Gastroesophageal sphincter (tissue), 4 donors: ENCODE measurements at regions not wholly inside any gene's neighbourhood (a gene's known extent, or its start where the extent isn't known, plus 50 kb on each side); places are given as distances from the start of the nearest gene placed in this dataset.

Experiments
- ATAC-seq: fragments of 150-250 bp; one replicate; pipeline ENCODE4 v1.9.1; 2016; ENCODE audit warnings: mild to moderate bottlenecking, moderate library complexity
- H3K27ac ChIP-seq, 4 donors: fragments of 200-600 bp; sonication (generic) in 3 of 4; 1 replicate in 3 of 4; 2 replicates in 1 of 4; pipeline ENCODE4 v1.5.1; 2016 to 2019
- H3K27me3 ChIP-seq: fragments of 200-600 bp; sonication (generic); one replicate; pipeline ENCODE4 v1.5.1; 2019
- H3K36me3 ChIP-seq, 2 donors: fragments of 200-600 bp; sonication (generic); one replicate each; pipeline ENCODE4 v1.5.1; 2019; ENCODE audit warnings: control low read depth in 1 of 2
- H3K4me1 ChIP-seq, 3 donors: fragments of 200-600 bp; sonication (generic); 1 replicate in 2 of 3; 2 replicates in 1 of 3; pipeline ENCODE4 v1.5.1; 2016 to 2019; ENCODE audit warnings: control low read depth in 2 of 3
- H3K4me3 ChIP-seq, 2 donors: fragments of 200-600 bp; sonication (generic); one replicate each; pipeline ENCODE4 v1.5.1; 2019; ENCODE audit warnings: mild to moderate bottlenecking in 1 of 2, moderate library complexity in 1 of 2
- H3K9me3 ChIP-seq, 3 donors: fragments of 200-600 bp; sonication (generic); one replicate each; pipeline ENCODE4 v1.5.1; 2017 to 2019; ENCODE audit warnings: control low read depth in 2 of 3
- EP300 ChIP-seq: sonication (generic); formaldehyde crosslinking; IDR thresholded peaks from one replicate; pipeline ENCODE4 v1.6.1; 2017; ENCODE audit warnings: antibody characterized with exemption, mild to moderate bottlenecking
- POLR2A ChIP-seq, 2 donors: fragments of 450-650 bp; IDR thresholded peaks; one replicate each; pipeline ENCODE4 v1.6.1; 2017; ENCODE audit warnings: antibody characterized with exemption in 2 of 2, mild to moderate bottlenecking in 2 of 2, moderate library complexity in 1 of 2
- POLR2AphosphoS5 ChIP-seq: sonication (generic); formaldehyde crosslinking; IDR thresholded peaks from one replicate; pipeline ENCODE4 v1.6.1; 2017; ENCODE audit warnings: antibody characterized with exemption
- WGBS, 2 donors: methylation state at CpG; one replicate each; pipeline ENCODE4 v1.1.5; 2018; ENCODE audit warnings: low coverage in 1 of 2; 5-methylcytosine and 5-hydroxymethylcytosine counted together
- TF ChIP-seq, protein P1 (sequence below), 4 experiments: fragments of 200-600 bp in 2 of 4; fragments of 450-650 bp in 2 of 4; sonication (generic) in 1 of 4; IDR thresholded peaks; one replicate each; pipeline ENCODE4 v1.5.1; 2017 to 2019; ENCODE audit warnings: antibody characterized with exemption in 4 of 4, mild to moderate bottlenecking in 2 of 4, moderate library complexity in 2 of 4

GRCh38 chr14:84399296-84399910 is 1130.5 kb upstream of the FLRT2 start:
- Histone ChIP-seq H3K4me1 (no peaks in the 10 kb centered on the region), H3K27me3 (no peaks in the 10 kb centered on the region), H3K27ac (no peak overlapping the region), H3K36me3 (no peaks in the 10 kb centered on the region), H3K9me3 (no peaks in the 10 kb centered on the region), H3K4me3 (no peak overlapping the region)
- TF ChIP-seq EP300 (no peak), POLR2A (IDR thresholded peaks at IDR 0.05) (no peak), POLR2AphosphoS5 (no peak)
- TF ChIP-seq, protein P1, sequence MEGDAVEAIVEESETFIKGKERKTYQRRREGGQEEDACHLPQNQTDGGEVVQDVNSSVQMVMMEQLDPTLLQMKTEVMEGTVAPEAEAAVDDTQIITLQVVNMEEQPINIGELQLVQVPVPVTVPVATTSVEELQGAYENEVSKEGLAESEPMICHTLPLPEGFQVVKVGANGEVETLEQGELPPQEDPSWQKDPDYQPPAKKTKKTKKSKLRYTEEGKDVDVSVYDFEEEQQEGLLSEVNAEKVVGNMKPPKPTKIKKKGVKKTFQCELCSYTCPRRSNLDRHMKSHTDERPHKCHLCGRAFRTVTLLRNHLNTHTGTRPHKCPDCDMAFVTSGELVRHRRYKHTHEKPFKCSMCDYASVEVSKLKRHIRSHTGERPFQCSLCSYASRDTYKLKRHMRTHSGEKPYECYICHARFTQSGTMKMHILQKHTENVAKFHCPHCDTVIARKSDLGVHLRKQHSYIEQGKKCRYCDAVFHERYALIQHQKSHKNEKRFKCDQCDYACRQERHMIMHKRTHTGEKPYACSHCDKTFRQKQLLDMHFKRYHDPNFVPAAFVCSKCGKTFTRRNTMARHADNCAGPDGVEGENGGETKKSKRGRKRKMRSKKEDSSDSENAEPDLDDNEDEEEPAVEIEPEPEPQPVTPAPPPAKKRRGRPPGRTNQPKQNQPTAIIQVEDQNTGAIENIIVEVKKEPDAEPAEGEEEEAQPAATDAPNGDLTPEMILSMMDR (IDR thresholded peaks at IDR 0.05) = no peak
- WGBS, 2 donors = no CpG with 5 or more reads among the region's 62 CpGs
- ATAC-seq = no peak

DNA sequence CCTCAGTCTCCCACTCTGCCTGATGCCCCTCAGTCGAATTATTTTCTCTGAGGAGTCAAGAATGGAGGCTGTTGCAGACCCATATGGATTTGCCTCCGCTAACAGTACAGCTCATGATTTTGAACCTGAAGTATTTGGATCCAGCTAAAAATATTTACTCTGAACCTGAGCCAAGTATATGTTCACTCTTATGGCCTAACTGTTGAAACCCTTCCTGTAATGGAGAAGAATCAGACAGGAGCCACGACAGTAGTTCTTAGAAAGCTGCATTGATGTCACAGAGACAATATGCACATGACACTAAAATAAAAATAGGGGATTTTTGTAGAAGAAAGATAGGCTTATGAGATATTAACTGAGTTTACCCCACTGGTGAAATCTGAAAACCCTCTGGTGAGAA is 1128.3 kb upstream of the FLRT2 start:
- WGBS, 2 donors = 69 to 74% methylated on average over 2 to 3 of the region's 3 CpGs
- no peak for TF ChIP-seq EP300
- TF ChIP-seq, protein P1 (IDR thresholded peaks at IDR 0.05) = no peak
- no peak for TF ChIP-seq POLR2AphosphoS5
- no peak for TF ChIP-seq POLR2A (IDR thresholded peaks at IDR 0.05)
- Histone ChIP-seq H3K4me1 (no peaks in the 10 kb centered on the region), H3K4me3 (no peak overlapping the region), H3K36me3 (no peaks in the 10 kb centered on the region), H3K9me3 (no peaks in the 10 kb centered on the region), H3K27me3 (no peaks in the 10 kb centered on the region), H3K27ac (no peak overlapping the region)
- no peak for ATAC-seq

DNA sequence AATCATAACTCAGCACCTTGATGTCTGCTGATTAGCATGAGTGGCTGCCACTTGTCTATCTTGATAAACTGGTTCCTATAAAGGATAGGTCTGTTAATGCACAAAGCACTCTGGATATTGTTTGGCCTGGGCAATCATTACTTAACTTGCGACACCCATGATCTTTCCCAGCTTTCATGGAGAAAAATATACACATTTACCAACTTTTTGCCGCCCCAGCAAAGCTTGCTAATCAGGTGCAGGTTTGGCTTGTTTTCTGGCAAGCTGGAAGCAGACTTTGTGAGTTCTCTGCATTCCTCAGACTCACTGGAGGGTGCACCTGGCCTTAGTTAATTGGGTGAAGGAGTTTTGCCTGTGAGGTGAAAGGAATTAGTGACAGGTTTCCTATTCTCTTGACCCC is 1126.4 kb upstream of the FLRT2 start:
- Histone ChIP-seq H3K27ac (no peak overlapping the region), H3K36me3 (no peaks in the 10 kb centered on the region)
- 96 to 100% methylated on average over 1 to 2 of the region's 2 CpGs for WGBS, 2 donors

DNA sequence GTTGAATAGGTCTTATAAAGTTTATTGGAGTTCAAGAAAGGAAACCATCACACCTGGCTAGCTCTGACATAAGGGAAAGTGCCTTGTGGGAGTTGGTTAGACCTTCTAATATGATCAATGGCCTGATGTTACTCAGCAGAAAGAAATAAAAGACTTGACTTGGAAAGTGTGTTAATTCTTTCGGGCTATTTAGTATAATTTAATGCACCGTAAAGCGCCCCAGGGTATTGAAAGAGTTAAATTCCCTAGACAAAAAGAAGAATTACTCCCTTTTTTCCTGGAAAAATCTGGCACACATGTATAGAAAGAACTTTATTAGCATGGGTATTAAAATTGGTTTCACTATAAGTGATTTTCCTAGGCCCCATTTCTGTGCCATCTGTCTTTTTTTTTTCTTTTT is 1125.7 kb upstream of the FLRT2 start:
- Histone ChIP-seq H3K4me1 (no peaks in the 10 kb centered on the region), H3K4me3 (no peak overlapping the region), H3K27ac (no peak overlapping the region), H3K27me3 (no peaks in the 10 kb centered on the region), H3K9me3 (no peaks in the 10 kb centered on the region), H3K36me3 (no peaks in the 10 kb centered on the region)
- WGBS, 2 donors = 93 to 94% methylated on average over 3 of the region's 3 CpGs
- no peak for TF ChIP-seq POLR2AphosphoS5
- TF ChIP-seq EP300 = no peak
- no peak for TF ChIP-seq POLR2A (IDR thresholded peaks at IDR 0.05)
- TF ChIP-seq, protein P1 (IDR thresholded peaks at IDR 0.05) = no peak
- ATAC-seq = no peak

More for the DNA sequence above, 1126.4 kb upstream of the FLRT2 start:
- TF ChIP-seq POLR2A (IDR thresholded peaks at IDR 0.05) = no peak
- TF ChIP-seq POLR2AphosphoS5 = no peak
- no peak for TF ChIP-seq EP300
- no peaks in the 10 kb centered on the region for H3K9me3 ChIP-seq
- H3K4me1 ChIP-seq = no peaks in the 10 kb centered on the region
- no peaks in the 10 kb centered on the region for H3K27me3 ChIP-seq
- ATAC-seq = no peak
- no peak overlapping the region for H3K4me3 ChIP-seq

GRCh38 chr14:84409435-84409834 is 1120.5 kb upstream of the FLRT2 start:
- no peaks in the 10 kb centered on the region for H3K36me3 ChIP-seq
- 67 to 82% methylated on average over 2 to 3 of the region's 3 CpGs for WGBS, 2 donors
- no peak overlapping the region for H3K27ac ChIP-seq
- no peak for ATAC-seq
- H3K4me3 ChIP-seq = no peak overlapping the region
- TF ChIP-seq, protein P1 (IDR thresholded peaks at IDR 0.05) = no peak
- TF ChIP-seq EP300 (no peak), POLR2AphosphoS5 (no peak), POLR2A (IDR thresholded peaks at IDR 0.05) (no peak)
- H3K4me1 ChIP-seq = no peaks in the 10 kb centered on the region
- H3K9me3 ChIP-seq = peaks cover 0 to 17% (median 0%) of the 10 kb centered on the region in 3 donors
- H3K27me3 ChIP-seq = no peaks in the 10 kb centered on the region
